K562 (cell line): ENCODE measurements at regions not wholly inside any gene's neighbourhood (a gene's known extent, or its start where the extent isn't known, plus 50 kb on each side); places are given as distances from the start of the nearest gene placed in this dataset.
A peak's percentile ranks its signal among the peaks of the same experiment; 100 is the strongest.

Source experiments
- ELK1 ChIP-seq: sonication (generic); formaldehyde crosslinking; IDR thresholded peaks from 2 replicates; pipeline ENCODE4 v1.8.1; 2022; ENCODE audit warnings: missing genetic modification reagents
- GABPA ChIP-seq: fragments of 200-800 bp; sonication (Bioruptor generic); conservative IDR thresholded peaks from 2 replicates; pipeline ENCODE4 v1.6.1; 2016; ENCODE audit warnings: low read depth, missing genetic modification characterization, missing compliant biosample characterization
- HINFP ChIP-seq: fragments of 450-650 bp; conservative IDR thresholded peaks from 2 replicates; pipeline ENCODE4 v1.6.1; 2016; ENCODE audit warnings: missing genetic modification characterization, low read depth, mild to moderate bottlenecking, control low read depth, missing compliant biosample characterization
- IRF2 ChIP-seq: sonication (generic); formaldehyde crosslinking; IDR thresholded peaks from 2 replicates; pipeline ENCODE4 v1.8.1; 2022; ENCODE audit warnings: mild to moderate bottlenecking, missing genetic modification reagents
- MXD1 ChIP-seq: fragments of 250-450 bp; sonication (Bioruptor Pico); IDR thresholded peaks from 2 replicates; pipeline ENCODE4 v1.8.0; 2021; ENCODE audit warnings: borderline replicate concordance, mild to moderate bottlenecking, moderate library complexity; ENCODE audit not compliant: poor library complexity, severe bottlenecking
- NFXL1 ChIP-seq: fragments of 450-650 bp; formaldehyde crosslinking; IDR thresholded peaks from 2 replicates; pipeline ENCODE4 v1.4.0; 2021; ENCODE audit warnings: mild to moderate bottlenecking
- POLR2G ChIP-seq: fragments of 200-400 bp; formaldehyde crosslinking; IDR thresholded peaks from 2 replicates; pipeline ENCODE4 v1.6.1; 2017; ENCODE audit warnings: low read depth, mild to moderate bottlenecking, antibody characterized with exemption, low read length, moderate library complexity
- RBFOX2 ChIP-seq: fragments of 200-400 bp; formaldehyde crosslinking; IDR thresholded peaks from 2 replicates; pipeline ENCODE4 v1.6.1; 2017; ENCODE audit warnings: low read depth, mild to moderate bottlenecking, low read length, moderate library complexity
- RERE ChIP-seq: sonication (generic); formaldehyde crosslinking; IDR thresholded peaks from 2 replicates; pipeline ENCODE4 v1.8.0; 2023; ENCODE audit warnings: missing genetic modification reagents, mild to moderate bottlenecking, borderline replicate concordance
- TFE3 ChIP-seq: fragments of 450-650 bp; formaldehyde crosslinking; IDR thresholded peaks from 2 replicates; pipeline ENCODE4 v1.4.0; 2020; ENCODE audit warnings: mild to moderate bottlenecking, mixed read lengths
- ZBTB9 ChIP-seq: fragments of 450-650 bp; formaldehyde crosslinking; IDR thresholded peaks from 2 replicates; pipeline ENCODE4 v1.4.0; 2020; ENCODE audit warnings: mild to moderate bottlenecking, moderate library complexity
- ZNF584 ChIP-seq: fragments of 200-800 bp; sonication (Bioruptor generic); IDR thresholded peaks from 2 replicates; pipeline ENCODE4 v1.6.1; 2016; ENCODE audit warnings: low read depth, mild to moderate bottlenecking, missing genetic modification characterization, missing compliant biosample characterization
- ZNF696 ChIP-seq: fragments of 250-450 bp; sonication (Bioruptor Pico); conservative IDR thresholded peaks from 2 replicates; pipeline ENCODE4 v1.4.0; 2020; ENCODE audit warnings: mild to moderate bottlenecking, moderate library complexity

GRCh38 chr17:78300962-78301820 is 58.7 kb downstream of the SOCS3 start (continued):
- peak; percentile 33; the same call in 1 of the 2 replicates for TF ChIP-seq HINFP (tag)
- peak; percentile 59 for TF ChIP-seq GABPA (tag)
- TF ChIP-seq RERE = no peak
- TF ChIP-seq NFXL1 (CRISPR knock-in tag) = peak; percentile 62; the same call in 1 of the 2 replicates
- TF ChIP-seq RBFOX2 = peak; percentile 59; the same call in 1 of the 2 replicates
- TF ChIP-seq ZBTB9 (CRISPR knock-in tag) = peak; percentile 78
- TF ChIP-seq TFE3 (CRISPR knock-in tag) = 0 out of 2 replicates have a peak, but pooled peaks have one; percentile 9
- TF ChIP-seq POLR2G = peak; percentile 24; the same call in 1 of the 2 replicates
- TF ChIP-seq ZNF696 (CRISPR knock-in tag) = no peak
- TF ChIP-seq IRF2 (CRISPR knock-in tag) = no peak
- TF ChIP-seq ZNF584 (CRISPR knock-in tag) = peak; percentile 94
- no peak for TF ChIP-seq MXD1 (CRISPR knock-in tag)
- no peak for TF ChIP-seq ELK1 (CRISPR knock-in tag)
